ENCODE measurements at regions not wholly inside any gene's neighbourhood (a gene's known extent, or its start where the extent isn't known, plus 50 kb on each side); places are given as distances from the start of the nearest gene placed in this dataset.

DNA sequence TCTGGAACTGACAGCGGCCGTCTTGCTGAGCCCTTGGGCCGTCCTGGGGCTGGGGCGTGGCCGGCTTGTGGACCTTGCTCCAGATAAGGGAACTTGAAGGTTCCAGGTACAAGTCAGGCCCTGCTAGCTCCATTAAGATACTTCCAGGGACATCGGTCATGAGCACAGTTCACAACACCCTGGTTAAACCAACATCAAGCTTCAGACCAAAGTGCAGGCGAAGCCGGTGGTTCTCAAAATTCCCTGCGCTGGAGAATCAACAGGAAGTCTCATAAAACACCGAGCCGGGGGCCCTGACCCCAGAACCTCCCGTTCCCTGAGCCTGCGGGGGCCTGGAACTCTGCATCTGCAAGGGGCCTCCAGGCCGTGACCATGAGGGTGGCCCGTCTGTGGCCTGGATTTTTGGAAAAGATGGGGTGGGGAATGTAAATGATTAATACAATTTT, 1043.8 kb downstream of the BRD1 start:
- TF ChIP-seq CTCF (conservative IDR thresholded peaks at IDR 0.05; ENCODE audit: low read depth, low read length), result no peak
- no peak for TF ChIP-seq FOS (IDR thresholded peaks at IDR 0.05; ENCODE audit: low read depth, low read length)
- no peak for TF ChIP-seq POLR2A (IDR thresholded peaks at IDR 0.05; ENCODE audit: low read depth, low read length)
- no peak for TF ChIP-seq MAZ (IDR thresholded peaks at IDR 0.05; ENCODE audit: borderline replicate concordance, low read depth, low read length)
- no peak for TF ChIP-seq ELK1 (IDR thresholded peaks at IDR 0.05; ENCODE audit: borderline replicate concordance, low read depth, low read length)
- no peak for TF ChIP-seq RCOR1 (IDR thresholded peaks at IDR 0.05; ENCODE audit: insufficient replicate concordance, low read length)
- TF ChIP-seq CEBPB (IDR thresholded peaks at IDR 0.05; ENCODE audit: low read depth, low read length), result no peak

Data from IMR-90 (cell line).